Heart right ventricle (tissue), 16 donors: ENCODE measurements at regions not wholly inside any gene's neighbourhood (a gene's known extent, or its start where the extent isn't known, plus 50 kb on each side); places are given as distances from the start of the nearest gene placed in this dataset.

Experiments
- ATAC-seq, 8 donors: fragments of 200-7000 bp; cut with Tn5 transposase; one replicate each; pipeline ENCODE4 v1.9.1; 2020; ENCODE audit warnings: mild to moderate bottlenecking in 8 of 8, moderate library complexity in 8 of 8, moderate number of reproducible peaks in 1 of 8
- DNase-seq, 2 donors: peaks; one replicate each; pipeline ENCODE4 v3.0.0-alpha.2; 2020
- H3K27ac ChIP-seq, 10 donors: fragments of 200-600 bp; sonication (generic) in 2 of 10; one replicate each; pipeline versions ENCODE4 v1.5.0 to v1.8.0; 2020 to 2022; ENCODE audit warnings: mild to moderate bottlenecking in 3 of 10
- H3K27me3 ChIP-seq, 7 donors: fragments of 200-600 bp; one replicate each; pipeline ENCODE4 v1.8.0; 2021 to 2022; ENCODE audit warnings: mild to moderate bottlenecking in 2 of 7
- H3K36me3 ChIP-seq, 9 donors: fragments of 200-600 bp; sonication (generic) in 1 of 9; one replicate each; pipeline versions ENCODE4 v1.5.0 to v1.8.0; 2020 to 2022; ENCODE audit warnings: mild to moderate bottlenecking in 2 of 9
- H3K4me1 ChIP-seq, 9 donors: fragments of 200-600 bp; sonication (generic) in 1 of 9; one replicate each; pipeline versions ENCODE4 v1.5.0 to v1.8.0; 2020 to 2022; ENCODE audit warnings: mild to moderate bottlenecking in 4 of 9
- H3K4me3 ChIP-seq, 10 donors: fragments of 200-600 bp; sonication (generic) in 2 of 10; one replicate each; pipeline versions ENCODE4 v1.5.0 to v1.8.0; 2020 to 2022; ENCODE audit warnings: mild to moderate bottlenecking in 7 of 10, moderate library complexity in 2 of 10
- H3K9me3 ChIP-seq, 11 donors: fragments of 200-600 bp in 10 of 11; sonication (generic) in 2 of 11; one replicate each; pipeline versions ENCODE4 v1.5.0 to v1.8.0; 2013 to 2022; ENCODE audit warnings: mild to moderate bottlenecking in 2 of 11, control low read depth in 1 of 11, moderate library complexity in 1 of 11
- WGBS, 2 donors: extraction: QIAGEN DNeasy Blood & Tissue Kit; methylation state at CpG; one replicate each; pipeline ENCODE4 v1.1.7; 2013; ENCODE audit warnings: inconsistent platforms in 1 of 2; 5-methylcytosine and 5-hydroxymethylcytosine counted together
- intact Hi-C, 10 donors: fragments of 100-400 bp; cut with DNase I; formaldehyde crosslinking; loops; one replicate each; pipeline versions ENCODE4 v1.11.1 to v1.14.2; 2022
- TF ChIP-seq, protein P1 (sequence below), 9 donors: fragments of 200-600 bp; sonication (generic) in 2 of 9; IDR thresholded peaks; one replicate each; pipeline versions ENCODE4 v1.5.0 to v1.8.0; 2021 to 2022; ENCODE audit warnings: antibody characterized with exemption in 9 of 9, mild to moderate bottlenecking in 5 of 9, moderate library complexity in 1 of 9
- donor health status: Arrhythmogenic right ventricular cardiomyopathy.
- donor health status: ischemic (EF 13 %, LVEDD 7.1; RV severe dilation, severe dysfunction).
- donor health status: healthy with polysubstance abuse.
- donor health status: DM: no; HTN: yes; CAD: no.
- donor health status: DM: no; HTN: no; CAD: no.
- donor health status: ischemic (EF 25% LVEDD 6.9; RV normal size, moderate dysfunction).
- donor health status: ischemic (EF 25% LVEDD 5.7; RV mildly dilated, moderate dysfunction).
- donor health status: healthy.
- donor health status: DM: yes; HTN: yes; CAD: no.
- donor health status: Ischemic cardiomyopathy.
- donor health status: ischemic (EF 35%, LVEDD 5.7; RV mildly dilated, moderate dysfunction).
- donor health status: nonischemic (EF 11% LVEDD 7.7; RV severe dilation, severe dysfunction).
- donor health status: DM: yes; HTN: yes; CAD: no.
- donor health status: PGD.
- donor health status: ischemic (EF 29% LVEDD 5.4; RV normal size, mild dysfunction).
- donor health status: nonischemic (EF 23%, LVEDD 6.1; RV moderate dilation, normal function).

DNA sequence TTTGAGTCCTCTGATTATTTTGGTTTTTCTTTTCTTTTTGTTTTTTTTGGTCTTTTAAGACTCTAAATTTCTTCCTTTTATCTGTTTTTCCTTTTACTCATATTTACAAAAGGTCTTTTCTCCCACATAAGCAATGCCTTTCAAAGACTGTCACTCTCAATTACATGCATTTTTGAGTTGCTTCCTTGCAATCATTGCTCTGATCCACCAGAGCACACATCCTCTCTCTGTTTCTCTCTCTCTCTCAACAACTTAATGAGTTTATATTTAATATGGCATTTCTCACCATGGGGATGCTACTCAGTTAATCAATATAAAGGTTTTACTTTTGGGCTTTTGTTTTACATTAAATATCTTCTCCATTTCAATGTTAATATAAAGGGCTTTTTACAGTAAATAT lies 62.7 kb upstream of the OR10AD1 start:
- no peaks in the 10 kb centered on the region for H3K36me3 ChIP-seq
- peaks cover 0 to 9% (median 0%) of the 10 kb centered on the region in 7 donors for H3K27me3 ChIP-seq
- no peak overlapping the region for H3K27ac ChIP-seq
- no peaks in the 10 kb centered on the region for H3K9me3 ChIP-seq
- no peak for DNase-seq
- no peak for ATAC-seq
- intact Hi-C loops = no loop called here
- no peak overlapping the region for H3K4me3 ChIP-seq
- TF ChIP-seq, protein P1, sequence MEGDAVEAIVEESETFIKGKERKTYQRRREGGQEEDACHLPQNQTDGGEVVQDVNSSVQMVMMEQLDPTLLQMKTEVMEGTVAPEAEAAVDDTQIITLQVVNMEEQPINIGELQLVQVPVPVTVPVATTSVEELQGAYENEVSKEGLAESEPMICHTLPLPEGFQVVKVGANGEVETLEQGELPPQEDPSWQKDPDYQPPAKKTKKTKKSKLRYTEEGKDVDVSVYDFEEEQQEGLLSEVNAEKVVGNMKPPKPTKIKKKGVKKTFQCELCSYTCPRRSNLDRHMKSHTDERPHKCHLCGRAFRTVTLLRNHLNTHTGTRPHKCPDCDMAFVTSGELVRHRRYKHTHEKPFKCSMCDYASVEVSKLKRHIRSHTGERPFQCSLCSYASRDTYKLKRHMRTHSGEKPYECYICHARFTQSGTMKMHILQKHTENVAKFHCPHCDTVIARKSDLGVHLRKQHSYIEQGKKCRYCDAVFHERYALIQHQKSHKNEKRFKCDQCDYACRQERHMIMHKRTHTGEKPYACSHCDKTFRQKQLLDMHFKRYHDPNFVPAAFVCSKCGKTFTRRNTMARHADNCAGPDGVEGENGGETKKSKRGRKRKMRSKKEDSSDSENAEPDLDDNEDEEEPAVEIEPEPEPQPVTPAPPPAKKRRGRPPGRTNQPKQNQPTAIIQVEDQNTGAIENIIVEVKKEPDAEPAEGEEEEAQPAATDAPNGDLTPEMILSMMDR (IDR thresholded peaks at IDR 0.05) = no peak
- H3K4me1 ChIP-seq = no peaks in the 10 kb centered on the region

DNA sequence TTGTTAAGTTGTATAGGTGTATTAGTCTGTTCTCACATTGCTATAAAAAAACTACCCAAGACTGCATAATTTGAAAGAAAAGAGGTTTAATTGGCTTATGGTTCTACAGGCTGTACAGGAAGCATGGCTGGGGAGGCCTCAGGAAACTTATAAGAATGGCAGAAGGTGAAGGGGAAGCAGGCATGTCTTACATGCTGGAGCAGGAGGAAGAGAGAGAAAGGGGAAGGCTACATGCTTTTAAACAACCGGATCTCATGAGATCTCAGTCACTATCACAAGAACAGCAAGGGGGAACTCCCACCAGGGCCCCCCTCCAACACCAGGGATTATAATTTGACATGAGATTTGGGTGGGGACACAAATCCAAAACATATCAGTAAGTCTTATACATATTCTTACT lies 60.5 kb upstream of the OR10AD1 start:
- H3K9me3 ChIP-seq = no peaks in the 10 kb centered on the region
- no peaks in the 10 kb centered on the region for H3K36me3 ChIP-seq
- DNase-seq (no peak), ATAC-seq (no peak)
- H3K4me3 ChIP-seq = no peak overlapping the region
- peaks cover 0 to 5% (median 0%) of the 10 kb centered on the region in 7 donors for H3K27me3 ChIP-seq
- no peaks in the 10 kb centered on the region for H3K4me1 ChIP-seq
- H3K27ac ChIP-seq = no peak overlapping the region
- TF ChIP-seq, protein P1 (IDR thresholded peaks at IDR 0.05) = no peak
- 39 to 44% methylated on average over 1 of the region's 1 CpG for WGBS, 2 donors
- intact Hi-C loops = no loop called here

DNA sequence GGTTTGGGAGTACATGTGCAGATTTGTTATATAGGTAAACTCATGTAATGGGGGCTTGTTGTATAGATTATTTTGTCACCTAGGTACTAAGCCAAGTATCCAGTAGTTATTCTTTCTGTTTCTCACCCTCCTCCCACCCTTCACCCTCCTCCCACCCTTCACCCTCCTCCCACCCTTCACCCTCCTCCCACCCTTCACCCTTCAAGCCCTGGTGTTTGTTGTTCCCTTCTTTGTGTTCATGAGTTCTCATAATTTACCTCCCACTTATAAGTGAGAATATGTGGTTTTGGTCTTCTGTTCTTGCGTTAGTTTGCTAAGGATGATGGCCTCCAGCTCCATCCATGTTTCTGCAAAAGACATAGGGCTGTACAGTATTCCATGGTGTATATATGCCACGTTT lies 58.7 kb upstream of the OR10AD1 start:
- H3K4me3 ChIP-seq = no peak overlapping the region
- TF ChIP-seq, protein P1 (IDR thresholded peaks at IDR 0.05) = no peak
- H3K4me1 ChIP-seq = no peaks in the 10 kb centered on the region
- H3K36me3 ChIP-seq = no peaks in the 10 kb centered on the region
- peaks cover 0 to 6% (median 0%) of the 10 kb centered on the region in 11 donors for H3K9me3 ChIP-seq
- 65 to 72% methylated on average over 2 of the region's 2 CpGs for WGBS, 2 donors
- ATAC-seq (no peak), DNase-seq (no peak)
- intact Hi-C loops = no loop called here
- H3K27me3 ChIP-seq = peaks cover 0 to 5% (median 0%) of the 10 kb centered on the region in 7 donors
- H3K27ac ChIP-seq = no peak overlapping the region
